ENCODE measurements at regions not wholly inside any gene's neighbourhood (a gene's known extent, or its start where the extent isn't known, plus 50 kb on each side); places are given as distances from the start of the nearest gene placed in this dataset.

- H3K4me3 ChIP-seq (ENCODE audit: low read depth, low read length) = no peak overlapping the region
- TF ChIP-seq CTCF (IDR thresholded peaks at IDR 0.05; ENCODE audit: borderline replicate concordance, insufficient read depth, low read depth, low read length) = no peak
Observed at GRCh38 chr13:73675821-73676220, 458.4 kb downstream of the KLF12 start.

DNA sequence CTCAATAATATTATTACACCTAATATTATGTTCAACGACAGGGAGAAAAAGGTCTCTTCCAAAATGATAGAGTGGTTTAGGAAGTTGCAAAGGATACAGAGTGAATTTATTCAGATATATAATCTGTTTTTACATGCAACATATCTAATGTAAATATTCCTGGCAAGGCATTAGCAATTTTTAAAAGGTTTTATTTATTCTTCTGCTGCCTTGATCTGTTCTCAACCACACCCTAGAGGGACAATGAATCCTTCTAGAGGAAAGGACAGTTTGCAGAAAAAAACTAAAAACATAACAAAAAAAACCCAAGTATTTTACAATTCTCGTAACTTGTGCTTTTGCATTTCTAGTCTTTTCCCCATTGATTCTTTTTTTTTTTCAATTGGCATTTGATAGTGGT, 459.6 kb downstream of the KLF12 start:
- no peak for TF ChIP-seq CTCF (IDR thresholded peaks at IDR 0.05; ENCODE audit: borderline replicate concordance, insufficient read depth, low read depth, low read length)
- H3K4me3 ChIP-seq (ENCODE audit: low read depth, low read length) = no peak overlapping the region

DNA sequence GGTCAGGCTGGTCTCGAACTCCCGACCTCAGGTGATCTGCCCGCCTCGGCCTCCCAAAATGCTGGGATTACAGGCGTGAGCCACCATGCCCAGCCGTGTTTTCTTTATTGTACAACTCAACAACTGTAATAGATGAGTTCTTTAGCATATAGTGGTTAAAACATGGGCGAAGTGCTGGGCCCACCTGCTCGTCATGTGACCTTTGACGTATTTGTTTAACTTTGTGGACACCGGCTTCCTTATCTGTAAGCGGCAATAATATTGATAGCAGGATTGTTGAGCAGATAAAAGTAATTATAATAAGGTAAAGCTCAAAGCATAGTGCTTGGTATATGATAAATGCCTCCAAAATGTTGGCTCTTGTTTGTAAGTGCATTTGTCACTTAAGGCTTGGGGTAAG, 460.3 kb downstream of the KLF12 start:
- no peak for TF ChIP-seq CTCF (IDR thresholded peaks at IDR 0.05; ENCODE audit: borderline replicate concordance, insufficient read depth, low read depth, low read length)
- H3K4me3 ChIP-seq (ENCODE audit: low read depth, low read length) = no peak overlapping the region

DNA sequence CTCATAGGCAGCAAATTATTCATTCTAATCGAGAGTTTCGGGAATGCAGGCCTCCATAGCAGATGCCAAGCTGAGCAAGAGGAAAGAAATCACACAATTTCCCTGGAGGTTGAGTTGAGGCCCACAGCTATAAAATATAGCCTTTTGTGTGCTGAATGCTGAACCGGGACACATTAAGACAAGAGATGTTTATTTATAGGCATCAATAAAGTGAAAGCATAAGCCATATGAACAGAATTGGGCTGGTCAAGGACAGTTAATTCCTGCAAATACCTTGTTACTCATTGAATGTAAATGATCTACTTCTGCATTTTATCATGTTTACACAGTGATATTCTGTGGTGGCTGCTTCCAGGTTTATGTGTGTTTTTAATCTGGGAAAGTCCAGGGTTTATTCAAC, 461.7 kb downstream of the KLF12 start:
- TF ChIP-seq CTCF (IDR thresholded peaks at IDR 0.05; ENCODE audit: borderline replicate concordance, insufficient read depth, low read depth, low read length) = no peak
- no peak overlapping the region for H3K4me3 ChIP-seq (ENCODE audit: low read depth, low read length)

- no peak for TF ChIP-seq CTCF (IDR thresholded peaks at IDR 0.05; ENCODE audit: borderline replicate concordance, insufficient read depth, low read depth, low read length)
- H3K4me3 ChIP-seq (ENCODE audit: low read depth, low read length) = no peak overlapping the region
Observed at GRCh38 chr13:73671732-73672131, 462.5 kb downstream of the KLF12 start.

DNA sequence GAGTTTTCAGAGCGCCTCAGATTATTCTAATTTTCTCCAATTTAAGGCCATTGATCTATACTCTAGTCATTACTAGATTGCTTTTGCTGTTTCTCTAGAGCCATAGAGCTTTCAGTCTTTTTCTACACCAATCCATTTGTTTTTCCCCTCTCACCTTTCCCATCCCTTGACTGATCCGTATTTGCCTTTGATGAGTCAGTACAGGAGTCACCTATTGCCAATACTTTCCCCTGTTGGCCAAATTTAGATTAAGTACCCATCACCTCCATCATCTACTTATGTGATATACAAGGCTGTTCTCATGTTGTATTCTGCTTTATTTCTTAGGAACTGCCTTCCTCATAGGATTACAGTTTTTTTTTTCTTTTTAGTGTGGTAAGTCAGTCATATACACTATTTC, 463.2 kb downstream of the KLF12 start:
- no peak overlapping the region for H3K4me3 ChIP-seq (ENCODE audit: low read depth, low read length)
- no peak for TF ChIP-seq CTCF (IDR thresholded peaks at IDR 0.05; ENCODE audit: borderline replicate concordance, insufficient read depth, low read depth, low read length)

DNA sequence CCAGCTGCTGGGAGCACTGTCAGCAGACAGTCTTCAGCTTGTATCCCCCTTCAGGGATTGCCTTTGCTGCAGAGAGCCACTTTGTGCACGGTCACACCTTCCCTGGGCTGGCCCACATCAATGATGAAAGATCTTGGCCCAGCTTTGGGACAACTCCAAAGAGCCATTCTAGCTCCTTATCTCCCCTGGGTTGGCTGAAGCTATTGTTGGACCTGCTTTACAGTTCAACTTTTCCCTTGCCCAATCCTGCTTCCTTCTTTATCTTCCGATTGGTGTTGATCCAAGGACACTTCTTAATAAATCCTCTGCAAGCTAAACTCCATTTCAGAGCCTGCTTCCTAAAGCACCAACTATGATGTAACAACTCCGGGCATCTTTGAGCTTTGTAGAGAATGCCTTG, 466.4 kb downstream of the KLF12 start:
- TF ChIP-seq CTCF (IDR thresholded peaks at IDR 0.05; ENCODE audit: borderline replicate concordance, insufficient read depth, low read depth, low read length) = no peak
- no peak overlapping the region for H3K4me3 ChIP-seq (ENCODE audit: low read depth, low read length)

Data from GM12875 (cell line).